Choroid plexus epithelial cell (primary cell): ENCODE measurements at regions not wholly inside any gene's neighbourhood (a gene's known extent, or its start where the extent isn't known, plus 50 kb on each side); places are given as distances from the start of the nearest gene placed in this dataset.

ENCODE experiments used
- DNase-seq: peaks from one replicate; pipeline ENCODE4 v3.0.0-alpha.2; 2010; ENCODE audit warnings: low read depth
- H3K4me3 ChIP-seq: 2 replicates; pipeline ENCODE4 v1.5.1; 2011; ENCODE audit warnings: low read depth, mild to moderate bottlenecking, control low read depth, low read length, moderate library complexity
- CTCF ChIP-seq: conservative IDR thresholded peaks from 2 replicates; pipeline ENCODE4 v1.5.1; 2011; ENCODE audit warnings: low read depth, mild to moderate bottlenecking, control low read depth, inconsistent platforms, low read length, moderate library complexity

- DNase-seq: no peak
- no peak for TF ChIP-seq CTCF
- no peak overlapping the region for H3K4me3 ChIP-seq
Observed at GRCh38 chr7:145511004-145511403, 605.6 kb upstream of the CNTNAP2 start.

GRCh38 chr7:145497911-145498525 lies 618.6 kb upstream of the CNTNAP2 start:
- peak; percentile 4 for DNase-seq
- no peak for TF ChIP-seq CTCF
- no peak overlapping the region for H3K4me3 ChIP-seq

- DNase-seq: no peak
- H3K4me3 ChIP-seq: no peak overlapping the region
- no peak for TF ChIP-seq CTCF
Observed at GRCh38 chr7:145490356-145490755, 626.2 kb upstream of the CNTNAP2 start.

DNA sequence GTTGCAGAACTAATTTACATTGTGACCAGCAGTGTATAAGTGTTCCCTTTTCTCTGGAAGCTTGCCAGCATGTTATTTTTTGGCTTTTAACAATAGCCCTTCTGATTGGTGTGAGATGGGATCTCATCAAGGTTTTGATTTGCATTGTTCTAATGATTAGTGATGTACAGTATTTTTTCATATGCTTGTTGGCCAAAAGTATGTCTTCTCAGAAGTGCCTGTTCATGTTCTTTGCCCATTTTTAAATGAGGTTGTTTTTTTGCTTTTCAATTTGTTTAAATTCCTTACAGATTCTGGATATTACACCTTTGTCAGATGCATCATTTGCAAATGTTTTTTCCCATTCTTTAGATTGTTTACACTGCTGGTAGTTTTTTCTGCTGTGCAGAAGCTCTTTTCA lies 627.0 kb upstream of the CNTNAP2 start:
- H3K4me3 ChIP-seq: no peak overlapping the region
- no peak for TF ChIP-seq CTCF
- no peak for DNase-seq

DNA sequence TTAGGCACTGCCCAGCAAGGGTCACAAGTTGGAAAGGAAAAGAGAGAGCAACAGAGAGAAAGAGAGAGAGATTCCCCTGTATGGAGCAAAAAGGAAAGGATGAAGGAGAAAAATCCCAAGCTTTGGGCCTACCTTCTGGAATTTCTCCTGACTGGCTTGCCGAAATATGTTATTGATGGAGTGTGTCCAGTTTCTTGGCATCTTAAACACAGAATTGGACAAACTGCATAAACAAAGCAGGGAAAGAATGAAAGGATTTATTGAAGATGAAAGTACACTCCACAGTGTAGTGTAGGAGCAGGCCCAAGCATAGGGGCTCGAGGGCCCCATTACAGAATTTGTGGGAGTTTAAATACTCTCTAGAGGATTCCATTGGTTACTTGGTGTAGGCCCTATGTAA lies 627.8 kb upstream of the CNTNAP2 start:
- H3K4me3 ChIP-seq: no peak overlapping the region
- DNase-seq: no peak
- TF ChIP-seq CTCF: no peak

DNA sequence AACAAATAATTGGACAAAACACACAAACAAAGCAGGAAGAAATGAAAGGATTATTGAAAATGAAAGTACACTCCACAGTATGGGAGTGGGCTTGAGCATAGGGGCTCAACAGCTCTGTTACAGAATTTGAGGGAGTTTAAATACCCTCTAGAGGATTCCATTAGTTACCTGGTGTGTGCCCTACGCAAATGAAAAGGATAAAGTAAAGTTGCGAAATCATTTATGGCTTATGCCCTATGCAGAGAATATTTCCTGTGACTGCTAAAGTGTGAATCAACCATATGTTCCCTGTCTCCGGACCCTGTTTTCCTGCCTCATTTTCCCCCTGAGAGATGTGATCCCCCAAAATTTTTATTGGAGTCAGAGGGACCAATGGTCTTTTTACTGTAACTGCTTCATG lies 634.6 kb upstream of the CNTNAP2 start:
- TF ChIP-seq CTCF: no peak
- DNase-seq: no peak
- no peak overlapping the region for H3K4me3 ChIP-seq

GRCh38 chr7:145478541-145478940 lies 638.1 kb upstream of the CNTNAP2 start:
- no peak overlapping the region for H3K4me3 ChIP-seq
- no peak for TF ChIP-seq CTCF
- DNase-seq: no peak
